Neural progenitor cell (in vitro differentiated cells): ENCODE measurements at regions not wholly inside any gene's neighbourhood (a gene's known extent, or its start where the extent isn't known, plus 50 kb on each side); places are given as distances from the start of the nearest gene placed in this dataset.

Experiments used
- DNase-seq: peaks from one replicate; pipeline ENCODE4 v3.0.0-alpha.2; 2016; ENCODE audit warnings: low spot score
- H2AFZ ChIP-seq: fragments of 200-600 bp; sonication (generic); replicated peaks from 2 replicates; pipeline ENCODE4 v1.6.1; 2016; ENCODE audit warnings: antibody characterized with exemption
- H3F3A ChIP-seq: fragments of 200-600 bp; sonication (generic); 2 replicates; pipeline ENCODE4 v1.6.1; 2016; ENCODE audit warnings: antibody characterized with exemption, low read depth
- H3K27ac ChIP-seq: fragments of 200-600 bp; sonication (generic); 2 replicates; pipeline ENCODE4 v1.5.1; 2016; ENCODE audit warnings: mild to moderate bottlenecking
- H3K27me3 ChIP-seq: fragments of 200-600 bp; sonication (generic); 2 replicates; pipeline ENCODE4 v1.6.1; 2016; ENCODE audit warnings: mild to moderate bottlenecking, moderate library complexity
- H3K36me3 ChIP-seq: fragments of 200-600 bp; sonication (generic); 2 replicates; pipeline ENCODE4 v1.5.1; 2016
- H3K4me1 ChIP-seq: fragments of 200-600 bp; sonication (generic); 2 replicates; pipeline ENCODE4 v1.6.1; 2016; ENCODE audit warnings: mixed run types
- H3K4me2 ChIP-seq: fragments of 200-600 bp; sonication (generic); 2 replicates; pipeline ENCODE4 v1.6.1; 2016
- H3K4me3 ChIP-seq: fragments of 200-600 bp; sonication (generic); 2 replicates; pipeline ENCODE4 v1.5.1; 2016
- H3K79me2 ChIP-seq: fragments of 200-600 bp; sonication (generic); 2 replicates; pipeline ENCODE4 v1.6.1; 2016; ENCODE audit warnings: low read depth
- H3K9ac ChIP-seq: fragments of 200-600 bp; sonication (generic); 2 replicates; pipeline ENCODE4 v1.6.1; 2016
- H3K9me3 ChIP-seq: fragments of 200-600 bp; sonication (generic); 2 replicates; pipeline ENCODE4 v1.5.1; 2016; ENCODE audit warnings: low read depth
- H4K20me1 ChIP-seq: fragments of 200-600 bp; sonication (generic); 2 replicates; pipeline ENCODE4 v1.6.1; 2016; ENCODE audit warnings: low read depth
- H3K27ac Mint-ChIP-seq: 3 replicates; pipeline ENCODE4 v1.8.0; 2021; ENCODE audit warnings: mixed read lengths
- H3K27me3 Mint-ChIP-seq: 2 replicates; pipeline ENCODE4 v1.8.0; 2022; ENCODE audit warnings: low read depth, mild to moderate bottlenecking, inconsistent platforms, moderate library complexity, mixed read lengths; ENCODE audit not compliant: insufficient read depth
- H3K36me3 Mint-ChIP-seq: 3 replicates; pipeline ENCODE4 v1.8.0; 2021; ENCODE audit warnings: mixed read lengths
- H3K4me1 Mint-ChIP-seq: 3 replicates; pipeline ENCODE4 v1.8.0; 2021; ENCODE audit warnings: mixed read lengths
- H3K4me3 Mint-ChIP-seq: 3 replicates; pipeline ENCODE4 v1.8.0; 2021; ENCODE audit warnings: mild to moderate bottlenecking, moderate library complexity, mixed read lengths
- H3K9me3 Mint-ChIP-seq: 3 replicates; pipeline ENCODE4 v1.8.0; 2020; ENCODE audit warnings: mixed read lengths
- CTCF ChIP-seq: fragments of 200-600 bp; sonication (generic); IDR thresholded peaks from 2 replicates; pipeline ENCODE4 v1.5.1; 2017; ENCODE audit warnings: antibody characterized with exemption, mild to moderate bottlenecking
- EZH2 ChIP-seq: fragments of 200-600 bp; sonication (generic); IDR thresholded peaks from 2 replicates; pipeline ENCODE4 v1.6.1; 2017; ENCODE audit warnings: antibody characterized with exemption, mild to moderate bottlenecking, moderate library complexity
- EZH2phosphoT487 ChIP-seq: fragments of 200-600 bp; sonication (generic); IDR thresholded peaks from 2 replicates; pipeline ENCODE4 v1.6.1; 2017; ENCODE audit warnings: antibody characterized with exemption

- no peaks in the 10 kb centered on the region for H3K9me3 ChIP-seq
- H3F3A ChIP-seq = no peaks in the 10 kb centered on the region
- no peaks in the 10 kb centered on the region for H3K9me3 Mint-ChIP-seq
Observed at GRCh38 chr5:97764700-97765099, 581.7 kb upstream of the RIOK2 start.

GRCh38 chr5:97778451-97778850, 595.4 kb upstream of the RIOK2 start:
- H3F3A ChIP-seq = no peaks in the 10 kb centered on the region
- no peaks in the 10 kb centered on the region for H3K27me3 Mint-ChIP-seq
- H3K4me1 ChIP-seq = no peaks in the 10 kb centered on the region
- H2AFZ ChIP-seq = no peak overlapping the region
- no peak for DNase-seq
- H3K9me3 Mint-ChIP-seq = no peaks in the 10 kb centered on the region
- no peak overlapping the region for H3K4me3 Mint-ChIP-seq
- no peak overlapping the region for H3K4me2 ChIP-seq
- H3K79me2 ChIP-seq = no peaks in the 10 kb centered on the region
- H3K9me3 ChIP-seq = no peaks in the 10 kb centered on the region
- no peaks in the 10 kb centered on the region for H3K27me3 ChIP-seq
- H3K9ac ChIP-seq = no peak overlapping the region
- TF ChIP-seq EZH2 = no peak
- TF ChIP-seq CTCF = no peak
- TF ChIP-seq EZH2phosphoT487 = no peak
- no peaks in the 10 kb centered on the region for H3K36me3 Mint-ChIP-seq
- H3K4me1 Mint-ChIP-seq = no peaks in the 10 kb centered on the region
- H3K27ac ChIP-seq = no peak overlapping the region
- no peaks in the 10 kb centered on the region for H3K36me3 ChIP-seq
- no peak overlapping the region for H3K4me3 ChIP-seq
- H3K27ac Mint-ChIP-seq = no peak overlapping the region
- H4K20me1 ChIP-seq = no peaks in the 10 kb centered on the region

More at GRCh38 chr5:97764700-97765099, 581.7 kb upstream of the RIOK2 start:
- no peak for TF ChIP-seq EZH2
- no peak for TF ChIP-seq CTCF
- no peak for TF ChIP-seq EZH2phosphoT487
- H3K27ac Mint-ChIP-seq = no peak overlapping the region
- H3K9ac ChIP-seq = no peak overlapping the region
- H3K36me3 ChIP-seq = no peaks in the 10 kb centered on the region
- no peak overlapping the region for H2AFZ ChIP-seq
- no peak for DNase-seq
- H3K36me3 Mint-ChIP-seq = no peaks in the 10 kb centered on the region
- H4K20me1 ChIP-seq = no peaks in the 10 kb centered on the region
- no peaks in the 10 kb centered on the region for H3K27me3 ChIP-seq
- no peaks in the 10 kb centered on the region for H3K27me3 Mint-ChIP-seq
- no peak overlapping the region for H3K4me2 ChIP-seq
- no peak overlapping the region for H3K27ac ChIP-seq
- no peak overlapping the region for H3K4me3 Mint-ChIP-seq
- H3K4me3 ChIP-seq = no peak overlapping the region
- no peaks in the 10 kb centered on the region for H3K4me1 Mint-ChIP-seq
- H3K79me2 ChIP-seq = no peaks in the 10 kb centered on the region
- no peaks in the 10 kb centered on the region for H3K4me1 ChIP-seq

GRCh38 chr5:97788369-97788768, 605.3 kb upstream of the RIOK2 start:
- H3K79me2 ChIP-seq = no peaks in the 10 kb centered on the region
- no peaks in the 10 kb centered on the region for H3K4me1 ChIP-seq
- Mint-ChIP-seq H3K36me3 (no peaks in the 10 kb centered on the region), H3K9me3 (peaks cover 2% of the 10 kb centered on the region), H3K4me3 (no peak overlapping the region), H3K27me3 (no peaks in the 10 kb centered on the region), H3K27ac (no peak overlapping the region), H3K4me1 (no peaks in the 10 kb centered on the region)
- no peak overlapping the region for H3K4me2 ChIP-seq
- no peak overlapping the region for H3K9ac ChIP-seq
- no peak for TF ChIP-seq EZH2
- no peak for TF ChIP-seq CTCF
- TF ChIP-seq EZH2phosphoT487 = no peak
- H3K36me3 ChIP-seq = no peaks in the 10 kb centered on the region
- no peaks in the 10 kb centered on the region for H3F3A ChIP-seq
- no peaks in the 10 kb centered on the region for H3K9me3 ChIP-seq
- no peaks in the 10 kb centered on the region for H4K20me1 ChIP-seq
- no peak overlapping the region for H3K27ac ChIP-seq
- H2AFZ ChIP-seq = no peak overlapping the region
- H3K4me3 ChIP-seq = no peak overlapping the region
- no peaks in the 10 kb centered on the region for H3K27me3 ChIP-seq
- no peak for DNase-seq
